ENCODE measurements at regions not wholly inside any gene's neighbourhood (a gene's known extent, or its start where the extent isn't known, plus 50 kb on each side); places are given as distances from the start of the nearest gene placed in this dataset.

- no peak for DNase-seq
Observed at GRCh38 chr6:169899481-169900145, 148.2 kb downstream of the ERMARD start.

GRCh38 chr6:169898788-169899480, 147.5 kb downstream of the ERMARD start:
- no peak for DNase-seq

GRCh38 chr6:169897601-169898358, 146.4 kb downstream of the ERMARD start:
- no peak for DNase-seq

GRCh38 chr6:169896826-169897456, 145.5 kb downstream of the ERMARD start:
- DNase-seq = no peak

GRCh38 chr6:169895926-169896761, 144.7 kb downstream of the ERMARD start:
- no peak for DNase-seq

GRCh38 chr6:169895000-169895759, 143.8 kb downstream of the ERMARD start:
- DNase-seq = no peak

GRCh38 chr6:169894377-169894960, 143.0 kb downstream of the ERMARD start:
- DNase-seq = no peak

GRCh38 chr6:169893624-169894023, 142.2 kb downstream of the ERMARD start:
- DNase-seq = no peak

GRCh38 chr6:169891846-169892245, 140.4 kb downstream of the ERMARD start:
- DNase-seq = no peak

- no peak for DNase-seq
Observed at GRCh38 chr6:169891421-169891820, 140.0 kb downstream of the ERMARD start.

- no peak for DNase-seq
Observed at GRCh38 chr6:169890901-169891300, 139.5 kb downstream of the ERMARD start.

- no peak for DNase-seq
Observed at GRCh38 chr6:169890049-169890448, 138.6 kb downstream of the ERMARD start.

GRCh38 chr6:169887529-169888140, 136.2 kb downstream of the ERMARD start:
- no peak for DNase-seq

- DNase-seq = no peak
Observed at GRCh38 chr6:169886631-169887227, 135.3 kb downstream of the ERMARD start.

- DNase-seq = no peak
Observed at GRCh38 chr6:169885831-169886230, 134.4 kb downstream of the ERMARD start.

GRCh38 chr6:169885131-169885530, 133.7 kb downstream of the ERMARD start:
- no peak for DNase-seq

- DNase-seq = no peak
Observed at GRCh38 chr6:169884158-169884557, 132.7 kb downstream of the ERMARD start.

- DNase-seq = no peak
Observed at GRCh38 chr6:169883316-169883715, 131.9 kb downstream of the ERMARD start.

GRCh38 chr6:169881976-169882375, 130.6 kb downstream of the ERMARD start:
- no peak for DNase-seq

- no peak for DNase-seq
Observed at GRCh38 chr6:169881398-169881797, 130.0 kb downstream of the ERMARD start.

Measured in CD4-positive, alpha-beta T cell treated with Interleukin-17A for 1 hour (primary cell).